Umbilical cord (tissue), 1 donor: ENCODE measurements at regions not wholly inside any gene's neighbourhood (a gene's known extent, or its start where the extent isn't known, plus 50 kb on each side); places are given as distances from the start of the nearest gene placed in this dataset.
A peak's percentile ranks its signal among the peaks of the same experiment; 100 is the strongest.

Experiments used
- DNase-seq: peaks from one replicate; pipeline ENCODE4 v3.0.0-alpha.2; 2015; ENCODE audit warnings: low spot score

- DNase-seq, result no peak
Observed at GRCh38 chr4:173703021-173703420, 173.0 kb upstream of the HAND2 start.

DNA sequence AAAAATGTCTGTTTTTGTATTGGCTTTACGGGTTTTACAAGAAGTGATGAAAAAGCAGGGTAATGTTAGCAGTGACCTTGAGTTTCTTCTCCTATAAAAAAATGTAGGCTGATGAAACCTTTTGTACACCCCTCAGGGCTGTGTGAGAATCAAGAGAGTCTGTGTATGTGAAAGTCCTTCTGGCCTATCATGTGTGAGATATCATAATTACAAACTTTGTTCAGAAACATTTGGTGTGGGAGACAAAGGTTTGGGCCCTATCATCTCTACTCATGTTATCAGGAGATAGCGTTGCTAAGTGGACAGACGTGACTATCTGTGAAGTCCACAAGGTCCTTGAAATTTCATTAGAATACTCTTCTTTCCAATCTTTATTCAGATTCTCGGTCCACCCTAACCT, 170.6 kb upstream of the HAND2 start:
- no peak for DNase-seq

- DNase-seq, result no peak
Observed at GRCh38 chr4:173699841-173700475, 169.9 kb upstream of the HAND2 start.

DNA sequence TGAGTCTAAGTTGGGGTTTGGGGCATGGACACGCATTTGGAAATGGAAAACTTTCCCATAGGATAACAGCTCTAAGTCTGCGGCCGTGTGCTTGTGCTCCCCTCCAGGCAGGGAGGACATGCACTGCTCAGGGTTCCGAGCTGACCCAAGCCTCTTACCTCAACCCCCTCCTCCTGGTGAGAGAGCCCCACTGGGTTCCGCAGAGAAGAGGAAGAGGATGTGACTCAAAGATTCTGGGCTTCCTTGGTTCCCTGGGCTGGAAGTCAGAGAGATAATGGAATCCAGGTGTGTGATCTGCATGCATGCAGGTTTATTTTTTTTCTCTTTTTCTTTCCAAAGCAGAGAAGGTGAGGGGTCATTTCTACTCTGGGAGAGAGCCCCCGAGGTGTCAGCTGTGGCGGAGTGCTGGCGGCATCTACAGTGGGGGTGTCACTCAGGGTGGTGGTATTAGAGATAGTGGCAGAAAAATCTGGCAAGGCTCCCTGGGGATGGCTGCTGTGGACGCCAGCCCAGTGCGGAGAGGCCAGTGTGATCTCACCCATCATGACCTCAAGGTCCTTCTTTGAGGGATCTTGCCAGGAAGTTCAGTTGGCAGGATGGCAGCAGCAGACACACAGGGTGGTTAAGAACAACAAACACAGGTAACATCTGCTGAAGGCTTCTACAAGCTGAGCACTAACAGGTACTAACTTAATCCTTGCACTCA, 168.7 kb upstream of the HAND2 start:
- no peak for DNase-seq

GRCh38 chr4:173697840-173698239, 167.8 kb upstream of the HAND2 start:
- DNase-seq, result no peak

DNA sequence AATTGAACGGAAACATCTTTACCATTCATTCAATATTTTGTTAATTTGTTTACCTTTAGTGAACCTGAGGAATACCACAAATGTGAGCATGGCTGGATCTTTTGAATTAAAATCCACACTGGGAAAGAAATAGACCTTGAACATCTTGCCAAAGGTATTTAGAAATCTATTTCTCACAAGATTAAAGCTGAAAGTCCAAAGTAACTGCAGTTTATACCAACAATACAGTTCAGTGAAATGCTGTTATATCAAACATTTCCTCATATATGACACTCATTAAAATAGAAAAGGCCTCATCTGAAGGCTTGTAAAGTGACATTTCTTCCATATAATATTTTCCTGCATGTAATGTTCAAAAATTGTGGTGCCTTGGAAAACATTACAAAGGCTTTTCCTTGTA, 166.5 kb upstream of the HAND2 start:
- no peak for DNase-seq

DNA sequence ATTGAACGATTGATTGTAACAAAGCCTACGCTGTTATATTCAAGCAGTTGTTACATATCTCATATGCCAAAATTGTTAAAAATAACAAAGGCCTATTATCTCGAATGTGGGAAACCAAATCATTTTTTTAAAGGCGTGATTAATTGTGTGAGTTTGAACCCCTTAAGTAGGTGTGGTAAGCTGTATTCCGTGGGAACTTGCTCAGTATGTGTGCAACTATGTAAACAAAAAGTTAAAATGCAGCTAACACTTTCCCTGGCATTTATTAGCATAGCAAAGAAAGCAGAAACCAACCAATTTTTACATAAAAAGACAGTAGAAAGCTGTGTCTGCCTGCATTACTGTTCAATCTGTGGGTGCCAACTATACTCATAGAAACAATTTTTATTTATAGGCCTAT, 166.0 kb upstream of the HAND2 start:
- no peak for DNase-seq

- no peak for DNase-seq
Observed at GRCh38 chr4:173685831-173686210, 155.8 kb upstream of the HAND2 start.

- peak; percentile 70 for DNase-seq
Observed at GRCh38 chr4:173685165-173685830, 155.3 kb upstream of the HAND2 start.

DNA sequence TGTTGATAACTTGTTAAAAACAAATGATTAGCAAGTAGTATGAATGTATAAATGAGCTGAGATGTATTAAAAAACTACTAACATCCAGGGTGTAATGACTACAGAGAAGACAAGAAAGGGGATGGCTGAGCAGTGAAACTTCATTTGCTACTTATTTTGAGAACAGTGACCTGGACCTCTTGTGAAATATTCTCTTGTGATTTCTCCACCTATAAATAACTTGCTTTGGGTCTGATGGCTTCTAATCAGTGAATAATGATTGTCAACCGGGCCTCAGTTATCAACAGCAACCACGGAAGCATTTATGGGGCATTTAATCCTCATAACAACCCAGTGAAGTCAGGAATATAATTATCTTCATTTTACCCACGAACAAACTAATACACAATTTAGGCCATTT, 154.2 kb upstream of the HAND2 start:
- DNase-seq, result no peak

GRCh38 chr4:173682609-173683008, 152.6 kb upstream of the HAND2 start:
- no peak for DNase-seq

GRCh38 chr4:173680278-173680677, 150.2 kb upstream of the HAND2 start:
- DNase-seq, result no peak

- DNase-seq, result no peak
Observed at GRCh38 chr4:173675446-173675845, 145.4 kb upstream of the HAND2 start.

GRCh38 chr4:173669460-173670179, 139.6 kb upstream of the HAND2 start:
- no peak for DNase-seq

DNA sequence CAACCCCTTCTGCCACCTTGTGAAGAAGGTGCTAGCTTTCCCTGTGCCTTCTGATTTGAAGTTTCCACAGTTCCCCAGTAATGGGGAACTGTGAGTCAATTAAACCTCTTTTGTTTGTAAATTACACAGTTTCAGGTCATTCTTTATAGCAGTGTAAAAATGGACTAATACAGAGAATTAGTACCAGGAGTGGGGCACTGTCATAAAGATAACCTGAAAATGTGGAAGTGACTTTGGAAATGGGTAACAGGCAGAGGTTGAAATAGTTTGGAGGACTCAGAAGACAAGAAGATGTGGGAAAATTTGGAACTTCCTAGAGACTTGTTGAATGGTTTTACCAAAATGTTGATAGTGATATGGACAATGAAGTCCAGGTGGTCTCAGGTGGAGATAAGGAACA, 131.0 kb upstream of the HAND2 start:
- no peak for DNase-seq

DNA sequence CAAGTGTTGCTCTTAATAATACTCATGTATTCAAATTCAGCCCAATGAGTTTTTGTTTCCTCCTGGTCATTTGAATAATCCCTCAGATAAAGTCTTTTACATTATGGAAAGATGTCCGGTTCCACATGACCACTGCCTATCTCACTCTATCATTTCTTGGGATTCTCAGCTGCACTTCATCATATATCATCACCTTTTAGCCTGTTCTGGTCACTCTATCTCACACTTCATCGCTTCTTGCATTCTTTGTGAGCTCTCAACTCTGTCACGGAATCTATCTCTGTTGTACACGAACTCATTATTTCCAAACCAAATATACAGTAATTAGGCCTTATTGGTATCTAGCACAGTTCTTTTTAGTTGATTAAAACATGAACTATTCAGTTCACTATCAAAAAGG, 126.9 kb upstream of the HAND2 start:
- no peak for DNase-seq

- DNase-seq, result peak; percentile 2
Observed at GRCh38 chr4:173652283-173652931, 122.4 kb upstream of the HAND2 start.

DNA sequence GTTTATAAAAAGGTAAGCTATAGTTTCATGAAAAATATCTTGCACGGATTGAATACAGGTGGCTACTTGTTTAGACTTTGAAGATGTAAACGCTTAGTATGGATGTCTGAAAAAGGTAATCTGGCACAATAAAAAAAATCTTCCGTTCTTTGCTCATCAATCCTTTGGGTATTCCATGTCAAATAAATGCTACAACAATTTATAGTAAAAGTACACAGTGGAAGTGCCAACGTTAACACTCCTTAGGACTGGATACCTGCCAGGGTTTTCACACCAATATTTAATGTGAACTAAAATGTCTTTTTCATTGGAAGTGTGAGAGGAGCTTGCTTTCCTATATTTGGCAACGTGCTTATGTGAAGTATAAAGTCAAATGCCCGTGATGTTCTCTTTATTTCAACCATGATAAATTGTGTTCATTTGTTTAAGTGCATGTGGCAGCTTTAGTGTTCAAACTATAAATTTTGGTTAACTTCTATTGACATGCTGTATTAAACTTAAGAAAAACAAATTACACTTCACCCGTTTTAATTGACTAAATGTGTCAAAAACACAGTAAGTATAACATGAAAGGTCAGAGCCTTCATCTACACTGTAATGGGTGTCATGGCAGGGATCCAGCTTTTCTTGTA, 121.7 kb upstream of the HAND2 start:
- no peak for DNase-seq

DNA sequence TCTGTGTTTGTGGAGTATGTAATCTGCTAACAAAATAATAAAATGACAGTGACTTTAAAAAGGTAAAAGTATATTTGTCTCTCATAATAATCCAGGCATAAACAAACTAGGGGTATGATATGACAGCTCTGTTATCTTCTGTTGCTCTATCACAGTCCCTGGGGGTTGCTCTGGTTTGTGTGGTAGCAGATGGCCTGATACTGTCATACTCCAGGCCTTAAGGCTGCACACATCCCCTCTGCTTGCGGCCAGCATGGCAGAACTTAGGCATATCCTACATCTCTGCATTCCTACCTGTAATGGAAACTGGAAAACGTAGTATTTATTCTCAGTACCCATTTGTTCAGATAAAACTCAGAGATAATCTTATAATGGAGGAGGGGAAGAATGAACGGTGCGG, 117.9 kb upstream of the HAND2 start:
- DNase-seq, result no peak

DNA sequence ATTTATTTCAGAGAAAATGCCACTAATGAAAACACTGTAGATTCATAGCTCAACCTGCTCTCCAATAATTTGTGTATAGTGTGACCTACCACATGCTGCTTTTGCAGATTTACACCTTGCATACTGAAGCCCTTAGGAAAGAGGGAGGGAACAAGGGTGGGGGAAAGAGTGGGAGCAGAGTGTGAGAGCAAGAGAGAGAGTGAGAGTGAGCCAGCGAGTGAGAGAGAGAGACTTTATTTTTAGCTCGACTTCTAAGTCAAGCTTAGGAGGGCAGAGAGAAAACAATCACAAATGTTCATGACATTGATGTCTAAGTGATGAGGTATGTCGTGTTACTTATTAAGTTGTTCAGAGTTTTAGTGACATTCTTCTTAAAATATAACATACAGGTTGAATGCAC, 112.5 kb upstream of the HAND2 start:
- DNase-seq, result no peak

- no peak for DNase-seq
Observed at GRCh38 chr4:173635395-173635794, 105.4 kb upstream of the HAND2 start.

DNA sequence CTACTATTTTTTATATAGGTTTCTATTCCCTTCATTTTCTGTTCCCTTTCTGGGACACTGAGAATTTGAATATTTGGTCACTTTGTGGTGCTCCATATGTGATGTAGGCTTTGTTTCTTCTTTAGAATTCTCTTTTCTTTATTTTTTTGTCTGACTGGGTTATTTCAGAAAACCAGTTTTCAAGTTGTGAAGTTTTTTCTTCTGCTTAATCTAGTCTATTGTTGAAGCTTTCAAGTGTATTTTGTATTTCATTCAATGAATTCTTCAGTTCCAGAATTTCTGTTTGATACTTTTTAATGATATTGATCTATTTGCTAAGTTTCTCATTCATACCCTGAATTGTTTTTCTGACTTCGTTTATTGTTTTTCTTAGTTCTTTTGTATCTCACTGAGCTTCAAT, 96.2 kb upstream of the HAND2 start:
- no peak for DNase-seq
